SK-MEL-5 (cell line): ENCODE measurements at regions not wholly inside any gene's neighbourhood (a gene's known extent, or its start where the extent isn't known, plus 50 kb on each side); places are given as distances from the start of the nearest gene placed in this dataset.

Experiments
- DNase-seq: peaks from one replicate; pipeline ENCODE4 v3.0.0-alpha.2; 2016; ENCODE audit warnings: low read depth, low spot score
- in situ Hi-C: cut with HindIII; loops from 2 replicates; pipeline ENCODE4 v1.10.0; 2016; ENCODE audit warnings: low sequenced_read_pairs, high pct_unique_total_duplicates, low pct_unique_long_range_greater_than_20kb

DNA sequence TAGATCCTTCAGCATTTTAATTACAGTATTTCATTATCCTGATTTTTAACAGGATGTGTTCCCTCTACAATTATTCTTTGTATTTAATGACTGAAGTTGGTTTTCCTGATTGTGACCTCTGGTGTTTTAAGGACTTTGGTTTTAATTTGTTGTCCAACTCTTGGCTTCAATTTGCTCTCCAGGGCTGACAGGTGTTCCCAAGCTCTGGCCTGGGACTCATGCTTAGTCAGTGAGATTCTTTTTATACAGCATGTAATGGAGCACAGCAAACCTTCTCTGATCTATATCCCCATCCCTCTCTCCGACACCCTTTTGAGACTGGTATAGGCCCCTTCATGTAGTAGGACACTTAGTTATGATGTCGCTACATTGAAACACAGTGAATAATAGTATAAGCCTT lies 896.3 kb downstream of the TSN start:
- no peak for DNase-seq
- in situ Hi-C loops, result no loop called here

- in situ Hi-C loops, result no loop called here
- no peak for DNase-seq
Measured at GRCh38 chr2:122652670-122653069, 897.2 kb downstream of the TSN start.

DNA sequence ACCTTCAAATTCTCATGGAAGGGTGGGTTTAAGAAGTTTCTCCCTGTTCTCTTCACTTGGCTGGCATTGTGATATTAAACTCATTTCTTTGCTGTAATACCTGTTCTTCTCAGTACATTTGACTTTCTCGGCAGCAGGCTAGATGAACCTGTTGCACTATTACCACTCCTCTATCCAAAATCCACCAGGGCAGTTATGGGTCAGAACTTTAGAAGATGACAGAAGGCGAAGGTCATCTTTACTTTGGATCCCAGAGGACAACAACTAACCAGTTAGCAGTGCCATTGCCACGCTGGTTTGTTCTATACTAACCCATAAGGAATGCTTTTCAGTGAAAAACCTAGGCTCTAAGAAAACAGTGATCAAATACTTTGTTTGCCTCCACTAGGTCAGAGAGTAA lies 901.0 kb downstream of the TSN start:
- no peak for DNase-seq

DNA sequence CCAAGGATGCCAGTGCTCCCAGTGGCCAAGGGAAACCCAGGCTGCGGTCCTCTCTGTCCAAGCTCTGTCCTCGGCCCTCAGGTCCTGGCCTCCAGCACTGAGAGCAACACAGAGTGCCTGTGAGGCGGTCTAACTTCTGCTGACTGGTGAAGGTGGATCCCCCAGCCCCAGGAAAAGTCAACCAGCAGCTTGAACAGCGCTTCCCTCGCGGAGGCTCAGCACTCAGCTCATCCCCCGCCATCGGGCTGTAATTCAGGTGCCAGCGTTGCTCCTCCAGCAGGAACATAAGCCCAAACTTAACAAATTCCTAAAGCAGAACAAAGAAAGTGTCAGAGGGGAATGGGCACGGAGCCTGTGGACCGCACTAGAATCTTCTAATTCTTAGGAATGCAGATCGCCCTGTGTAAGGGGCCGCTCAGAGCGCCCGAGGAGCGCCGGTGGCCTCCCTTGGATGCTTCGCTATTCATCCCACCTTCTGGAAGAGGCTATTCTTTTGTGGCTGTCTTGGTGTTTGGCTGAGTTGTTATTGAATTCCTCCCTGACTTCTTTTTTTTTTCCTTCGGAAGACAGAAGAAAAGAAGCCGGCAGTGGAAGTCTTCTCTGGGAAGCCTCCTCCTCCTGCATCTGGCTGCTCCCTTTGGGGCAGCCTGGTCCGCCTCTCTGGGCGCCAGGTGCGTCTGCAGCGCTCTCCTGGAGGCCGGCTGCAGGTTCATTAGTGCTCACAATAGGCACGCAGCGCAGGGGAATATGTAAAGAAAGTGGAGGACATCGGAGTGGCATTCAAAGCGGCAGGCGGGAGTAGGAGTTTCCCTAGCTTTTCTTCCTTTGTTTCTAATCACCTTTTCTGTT lies 905.6 kb downstream of the TSN start:
- in situ Hi-C loops, result no loop called here
- no peak for DNase-seq

More for the DNA sequence above, 901.0 kb downstream of the TSN start:
- in situ Hi-C loops, result no loop called here

DNA sequence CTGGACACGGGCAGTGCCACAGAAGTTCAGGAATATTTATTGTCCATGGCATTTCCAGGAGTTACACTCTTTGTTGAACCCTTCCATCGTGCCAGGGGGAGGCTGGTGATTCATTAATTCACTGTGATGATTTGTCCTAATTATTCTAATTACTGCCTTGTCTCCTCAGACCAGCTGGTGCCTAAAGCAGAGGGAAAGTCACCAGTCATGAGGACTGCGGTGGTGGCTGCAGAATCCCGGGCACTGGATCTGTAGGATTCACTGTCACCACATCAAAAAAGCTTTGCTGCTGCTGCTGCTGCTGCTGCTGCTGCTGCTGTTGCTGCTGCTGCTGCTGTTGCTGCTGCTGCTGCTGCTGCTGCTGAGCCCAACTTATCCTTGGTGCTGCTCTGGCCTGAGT lies 908.2 kb downstream of the TSN start:
- DNase-seq, result no peak
- in situ Hi-C loops, result no loop called here

- DNase-seq, result no peak
- in situ Hi-C loops, result no loop called here
Measured at GRCh38 chr2:122669627-122670026, 914.2 kb downstream of the TSN start.

- in situ Hi-C loops, result no loop called here
- DNase-seq, result no peak
Measured at GRCh38 chr2:122670897-122671296, 915.4 kb downstream of the TSN start.

DNA sequence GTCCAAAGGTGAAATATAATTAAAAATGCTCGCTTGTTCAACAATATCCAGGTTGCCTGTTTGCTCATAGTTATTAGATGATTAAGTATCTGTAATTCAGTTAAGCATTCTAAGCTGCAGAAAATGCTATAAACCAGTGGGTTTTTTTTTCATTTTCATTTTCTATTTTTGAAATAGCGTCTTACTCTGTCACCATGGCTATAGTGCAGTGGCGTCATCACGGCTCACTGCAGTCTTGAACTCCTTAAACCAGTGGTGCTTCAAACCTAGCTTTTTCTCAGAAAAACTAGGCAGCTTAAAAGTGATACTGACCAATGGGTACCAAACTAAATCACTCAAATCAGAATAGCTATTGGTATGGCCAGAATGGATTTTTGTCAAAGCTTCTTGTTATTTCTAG lies 925.2 kb downstream of the TSN start:
- no peak for DNase-seq
- in situ Hi-C loops, result no loop called here

GRCh38 chr2:122681626-122682025 lies 926.2 kb downstream of the TSN start:
- no peak for DNase-seq
- in situ Hi-C loops, result no loop called here

- in situ Hi-C loops, result no loop called here
- DNase-seq, result no peak
Measured at GRCh38 chr2:122682356-122682755, 926.9 kb downstream of the TSN start.

DNA sequence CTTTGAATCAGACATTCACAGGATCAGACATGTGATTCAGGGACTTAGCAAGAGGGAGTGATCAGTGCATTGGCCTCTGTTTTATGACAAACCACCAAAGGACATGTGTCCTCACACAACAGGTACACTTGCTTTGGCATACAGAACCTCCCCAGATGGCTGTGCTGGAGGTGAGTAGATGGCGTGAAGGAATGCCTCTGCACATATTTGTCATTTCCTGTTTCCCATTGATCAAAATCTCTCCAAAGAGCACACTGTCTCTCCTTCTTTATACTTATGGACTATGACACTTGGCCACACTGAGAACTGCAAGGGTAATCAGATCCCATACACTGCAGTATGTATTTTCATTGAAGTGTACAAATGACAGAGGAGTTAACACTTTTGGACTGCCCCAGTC lies 927.6 kb downstream of the TSN start:
- DNase-seq, result no peak
- in situ Hi-C loops, result no loop called here

- in situ Hi-C loops, result no loop called here
Measured at GRCh38 chr2:122692400-122693083, 937.1 kb downstream of the TSN start.

DNA sequence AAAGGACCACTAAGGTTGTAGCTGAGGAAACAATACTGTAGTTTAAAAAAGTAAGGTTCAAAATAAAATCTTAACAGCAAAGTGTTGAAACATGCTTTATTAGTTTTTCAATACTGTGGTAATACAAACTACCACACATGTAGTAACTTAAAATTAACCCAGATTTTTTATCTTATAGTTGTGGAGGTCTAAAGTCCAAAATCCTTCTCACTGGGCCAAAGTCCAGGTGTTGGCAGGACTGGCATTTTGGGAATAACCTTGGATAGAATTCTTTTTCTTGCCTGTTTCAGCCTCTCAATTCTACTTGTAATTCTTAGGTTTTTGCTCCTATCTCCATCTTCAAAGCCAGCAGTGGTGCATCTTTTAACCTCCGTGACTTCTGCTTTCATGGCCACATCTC lies 942.0 kb downstream of the TSN start:
- in situ Hi-C loops, result no loop called here
- no peak for DNase-seq

More at GRCh38 chr2:122692400-122693083, 937.1 kb downstream of the TSN start:
- DNase-seq, result no peak

DNA sequence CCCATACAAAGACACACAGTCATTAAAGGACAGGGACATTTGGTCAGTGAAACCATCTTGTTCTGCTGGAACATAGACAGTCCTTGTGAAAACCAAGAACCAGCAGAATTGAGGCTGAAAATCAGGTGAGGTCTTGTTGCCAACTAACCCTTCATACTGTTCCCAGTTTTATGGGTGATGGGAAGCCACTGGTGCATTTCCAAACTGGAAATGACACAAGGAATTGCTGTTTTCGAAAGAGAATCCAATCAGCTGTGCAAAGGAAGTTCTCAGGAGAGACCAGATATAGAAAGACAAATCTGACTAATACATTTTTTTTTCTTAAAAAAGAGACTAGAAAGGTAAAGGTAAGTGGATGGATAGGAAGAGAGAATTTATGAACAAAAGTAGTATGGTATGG lies 948.2 kb downstream of the TSN start:
- in situ Hi-C loops, result no loop called here

DNA sequence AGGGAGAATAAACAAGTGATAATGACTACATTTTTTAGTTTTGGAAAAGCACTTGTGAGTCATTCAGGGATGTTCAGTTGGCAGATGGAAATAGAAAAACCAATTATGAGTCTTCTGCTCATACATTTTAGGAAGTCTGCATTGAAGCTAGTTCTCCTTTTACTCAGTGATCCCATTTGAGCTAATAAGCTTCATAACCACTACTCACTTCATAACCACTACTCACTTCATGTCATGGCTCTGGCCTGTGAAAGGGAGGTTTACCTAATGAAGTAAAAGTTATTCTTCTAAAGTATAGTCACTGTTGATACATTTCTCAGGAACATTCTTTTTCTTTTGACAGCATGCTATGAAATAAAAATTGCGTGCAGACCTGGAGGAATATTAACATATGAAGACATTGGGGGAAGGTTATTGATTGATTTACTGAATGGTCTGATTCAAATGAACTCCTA lies 948.7 kb downstream of the TSN start:
- no peak for DNase-seq
- in situ Hi-C loops, result no loop called here

More for the DNA sequence above, 948.2 kb downstream of the TSN start:
- DNase-seq, result peak; percentile 30

GRCh38 chr2:122705746-122706145 lies 950.3 kb downstream of the TSN start:
- in situ Hi-C loops, result no loop called here
- no peak for DNase-seq

- no peak for DNase-seq
- in situ Hi-C loops, result no loop called here
Measured at GRCh38 chr2:122706757-122707223, 951.3 kb downstream of the TSN start.

- DNase-seq, result no peak
- in situ Hi-C loops, result no loop called here
Measured at GRCh38 chr2:122707224-122707824, 951.9 kb downstream of the TSN start.
